CD4-positive, alpha-beta memory T cell (primary cell): ENCODE measurements at regions not wholly inside any gene's neighbourhood (a gene's known extent, or its start where the extent isn't known, plus 50 kb on each side); places are given as distances from the start of the nearest gene placed in this dataset.

ENCODE experiments used
- CTCF ChIA-PET: fragments of 350-600 bp; sonication (Branson Sonifier 250); formaldehyde crosslinking; loops from one replicate; lab custom pipeline; 2021; ENCODE audit warnings: inconsistent platforms; ENCODE audit not compliant: partially characterized antibody; lab: Charles Lee
- POLR2A ChIA-PET: fragments of 350-600 bp; sonication (Branson Sonifier 250); formaldehyde crosslinking; loops from one replicate; lab custom pipeline; 2021; ENCODE audit not compliant: partially characterized antibody; lab: Charles Lee
- DNase-seq, 5 donors: peaks; one replicate each; pipeline versions ENCODE4 v3.0.0 to v3.0.0-alpha.2; 2020 to 2022; ENCODE audit warnings: mixed read lengths in 1 of 5
- H3K27ac ChIP-seq: one replicate; pipeline ENCODE4 v1.7.0; 2013; ENCODE audit warnings: low read depth, low read length
- H3K27me3 ChIP-seq: 2 replicates; pipeline ENCODE4 v1.7.0; 2013; ENCODE audit warnings: mild to moderate bottlenecking, low read length, moderate library complexity; ENCODE audit not compliant: insufficient read depth
- H3K36me3 ChIP-seq: 2 replicates; pipeline ENCODE4 v1.7.0; 2013; ENCODE audit warnings: mild to moderate bottlenecking, low read length, moderate library complexity; ENCODE audit not compliant: insufficient read depth
- H3K4me1 ChIP-seq: 2 replicates; pipeline ENCODE4 v1.7.0; 2013; ENCODE audit warnings: mild to moderate bottlenecking, low read length, moderate library complexity; ENCODE audit not compliant: insufficient read depth
- H3K4me3 ChIP-seq, 2 donors: one replicate each; pipeline ENCODE4 v1.7.0; 2013; ENCODE audit warnings: low read length in 2 of 2, mild to moderate bottlenecking in 1 of 2
- H3K9me3 ChIP-seq, 2 donors: one replicate each; pipeline ENCODE4 v1.7.0; 2013; ENCODE audit warnings: low read length in 2 of 2, control low read depth in 1 of 2; ENCODE audit not compliant: control insufficient read depth in 1 of 2
- H3K27ac Mint-ChIP-seq, 7 donors: one replicate each; pipeline ENCODE4 v1.8.0; 2020 to 2021; ENCODE audit warnings: mixed read lengths in 7 of 7, mild to moderate bottlenecking in 6 of 7, inconsistent platforms in 3 of 7, moderate library complexity in 3 of 7
- H3K27me3 Mint-ChIP-seq, 2 donors: one replicate each; pipeline ENCODE4 v1.8.0; 2020 to 2021; ENCODE audit warnings: mixed read lengths in 2 of 2
- H3K36me3 Mint-ChIP-seq, 2 donors: one replicate each; pipeline ENCODE4 v1.8.0; 2020 to 2021; ENCODE audit warnings: mixed read lengths in 2 of 2, inconsistent platforms in 1 of 2, mild to moderate bottlenecking in 1 of 2
- H3K4me1 Mint-ChIP-seq, 4 donors: one replicate each; pipeline ENCODE4 v1.8.0; 2020 to 2021; ENCODE audit warnings: mixed read lengths in 4 of 4, mild to moderate bottlenecking in 1 of 4
- H3K4me3 Mint-ChIP-seq, 8 donors: one replicate each; pipeline ENCODE4 v1.8.0; 2020 to 2021; ENCODE audit warnings: mixed read lengths in 8 of 8, mild to moderate bottlenecking in 7 of 8, moderate library complexity in 6 of 8, inconsistent platforms in 3 of 8
- H3K9me3 Mint-ChIP-seq, 8 donors: one replicate each; pipeline ENCODE4 v1.8.0; 2020 to 2021; ENCODE audit warnings: mixed read lengths in 8 of 8, mild to moderate bottlenecking in 5 of 8, inconsistent platforms in 3 of 8, moderate library complexity in 1 of 8
- intact Hi-C: fragments of 100-400 bp; cut with micrococcal nuclease; formaldehyde crosslinking; loops from one replicate; pipeline ENCODE4 v1.15.1; 2023

DNA sequence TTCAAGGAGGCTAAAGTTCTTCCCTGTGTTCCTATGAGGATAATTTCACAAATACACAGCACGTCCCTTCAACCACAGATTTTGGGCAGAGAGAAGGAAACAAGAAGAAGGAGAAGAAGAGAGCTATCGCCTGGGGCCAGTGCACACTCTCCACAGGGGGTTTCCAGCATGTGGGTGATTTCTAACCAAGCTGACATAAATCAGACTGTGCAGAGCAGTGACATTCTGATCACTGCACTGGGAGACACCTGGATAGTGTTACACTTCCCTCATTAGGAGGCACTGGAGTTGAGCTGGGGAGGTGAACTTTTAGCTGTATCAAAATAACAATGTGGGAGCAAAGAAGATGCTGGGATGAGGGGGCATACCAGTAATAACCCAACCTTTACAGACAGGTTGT lies 71.8 kb upstream of the CENPW start:
- H3K36me3 Mint-ChIP-seq: peaks cover 0 to 4% of the 10 kb centered on the region in 2 donors
- intact Hi-C loops: no loop called here
- H3K27ac ChIP-seq: no peak overlapping the region

DNA sequence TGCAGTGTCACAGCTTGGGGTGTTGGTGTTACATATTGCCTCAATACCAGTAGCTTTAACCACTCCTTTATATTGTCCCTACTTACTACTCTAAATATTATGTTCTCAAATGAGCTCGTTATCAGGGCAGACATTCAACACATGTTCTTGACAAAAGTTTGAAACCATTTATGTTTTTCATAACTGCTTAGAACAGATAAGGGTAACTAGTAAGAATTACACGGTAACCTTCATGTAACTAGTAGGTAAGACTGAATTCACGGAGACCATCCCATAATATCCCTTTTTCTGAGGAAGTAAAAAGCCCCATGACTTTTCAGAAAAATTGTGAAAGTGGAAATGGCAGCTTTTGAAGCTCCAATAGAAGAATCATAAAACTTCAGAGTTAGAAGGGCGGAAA lies 59.6 kb upstream of the CENPW start:
- H3K36me3 ChIP-seq: no peaks in the 10 kb centered on the region
- DNase-seq: no peak
- no peaks in the 10 kb centered on the region for H3K27me3 ChIP-seq
- Mint-ChIP-seq H3K9me3 (peaks cover 0 to 5% (median under 1%) of the 10 kb centered on the region in 8 donors), H3K36me3 (no peaks in the 10 kb centered on the region), H3K27me3 (peaks cover 0 to 4% of the 10 kb centered on the region in 2 donors), H3K27ac (no peak overlapping the region), H3K4me1 (no peaks in the 10 kb centered on the region), H3K4me3 (no peak overlapping the region)
- no peaks in the 10 kb centered on the region for H3K9me3 ChIP-seq
- intact Hi-C loops: no loop called here
- ChIA-PET POLR2A (no interaction called here), CTCF (no interaction called here)
- H3K4me1 ChIP-seq: no peaks in the 10 kb centered on the region
- no peak overlapping the region for H3K4me3 ChIP-seq
- no peak overlapping the region for H3K27ac ChIP-seq

More for the DNA sequence above, 71.8 kb upstream of the CENPW start:
- ChIA-PET POLR2A (no interaction called here), CTCF (no interaction called here)
- Mint-ChIP-seq H3K4me1 (no peaks in the 10 kb centered on the region), H3K9me3 (peaks cover 0 to 2% (median 0%) of the 10 kb centered on the region in 8 donors), H3K4me3 (no peak overlapping the region), H3K27ac (no peak overlapping the region), H3K27me3 (peaks cover 0 to 2% of the 10 kb centered on the region in 2 donors)
- H3K4me3 ChIP-seq: no peak overlapping the region
- no peak for DNase-seq
- H3K4me1 ChIP-seq: no peaks in the 10 kb centered on the region
- H3K36me3 ChIP-seq: no peaks in the 10 kb centered on the region
- H3K27me3 ChIP-seq: peaks cover 4% of the 10 kb centered on the region
- H3K9me3 ChIP-seq: no peaks in the 10 kb centered on the region

GRCh38 chr6:126285871-126286365 lies 54.0 kb upstream of the CENPW start:
- ChIA-PET POLR2A (no interaction called here), CTCF (no interaction called here)
- H3K9me3 Mint-ChIP-seq: peaks cover 0 to 5% (median under 1%) of the 10 kb centered on the region in 8 donors
- no peaks in the 10 kb centered on the region for H3K9me3 ChIP-seq
- intact Hi-C loops: no loop called here
- H3K4me1 Mint-ChIP-seq: no peaks in the 10 kb centered on the region
- H3K27ac Mint-ChIP-seq: no peak overlapping the region
- H3K27me3 ChIP-seq: no peaks in the 10 kb centered on the region
- H3K4me3 ChIP-seq: no peak overlapping the region
- H3K36me3 ChIP-seq: no peaks in the 10 kb centered on the region
- H3K27me3 Mint-ChIP-seq: peaks cover 0 to 4% of the 10 kb centered on the region in 2 donors
- no peaks in the 10 kb centered on the region for H3K36me3 Mint-ChIP-seq
- no peak for DNase-seq
- no peak overlapping the region for H3K4me3 Mint-ChIP-seq
- H3K27ac ChIP-seq: no peak overlapping the region
- no peaks in the 10 kb centered on the region for H3K4me1 ChIP-seq
